ENCODE measurements at regions not wholly inside any gene's neighbourhood (a gene's known extent, or its start where the extent isn't known, plus 50 kb on each side); places are given as distances from the start of the nearest gene placed in this dataset.
"Not testable (repeated sequence)": the region's sequence is repeated elsewhere in the genome, so short reads cannot be mapped to it uniquely, and the experiment has no call there.

- H3K36me3 Mint-ChIP-seq (ENCODE audit: low read depth, unreplicated experiment): no peaks in the 10 kb centered on the region
- Histone ChIP-seq H2AFZ (ENCODE audit: low read depth, low read length) (no peak overlapping the region), H3K36me3 (ENCODE audit: insufficient read depth, low read length) (no peaks in the 10 kb centered on the region), H3K4me1 (ENCODE audit: insufficient read depth, low read length) (peaks cover 8% of the 10 kb centered on the region), H3K79me2 (ENCODE audit: insufficient read depth, low read length) (no peaks in the 10 kb centered on the region), H3K27ac (ENCODE audit: low read depth, low read length) (no peak overlapping the region), H3K9ac (ENCODE audit: low read length) (no peak overlapping the region), H4K20me1 (ENCODE audit: insufficient read depth, low read length) (no peaks in the 10 kb centered on the region), H3K9me3 (ENCODE audit: insufficient read depth, low read depth, low read length) (no peaks in the 10 kb centered on the region), H3K27me3 (ENCODE audit: insufficient read depth, low read length) (no peaks in the 10 kb centered on the region), H3K4me2 (ENCODE audit: low read length) (no peak overlapping the region), H3K4me3 (ENCODE audit: insufficient read depth, low read depth, low read length) (no peak overlapping the region)
- no peak overlapping the region for H3K4me3 Mint-ChIP-seq (ENCODE audit: unreplicated experiment)
- peaks cover 9% of the 10 kb centered on the region for H3K4me1 Mint-ChIP-seq (ENCODE audit: low read depth, unreplicated experiment)
- TF ChIP-seq EZH2 (IDR thresholded peaks at IDR 0.05; ENCODE audit: insufficient read depth, low read length) (no peak), CTCF (IDR thresholded peaks at IDR 0.05; ENCODE audit: insufficient read depth, low read depth, low read length) (no peak)
- peak; percentile 77 for DNase-seq (ENCODE audit: low read depth)
- no peak overlapping the region for H3K27ac Mint-ChIP-seq (ENCODE audit: unreplicated experiment)
- peaks cover 2% of the 10 kb centered on the region for H3K27me3 Mint-ChIP-seq (ENCODE audit: low read depth, unreplicated experiment)
- H3K9me3 Mint-ChIP-seq (ENCODE audit: unreplicated experiment): peaks cover 2% of the 10 kb centered on the region
- FAIRE-seq: no peak
Measured at GRCh38 chr10:8283986-8284385, 229.5 kb downstream of the GATA3 start.

GRCh38 chr10:8285970-8286369, 231.5 kb downstream of the GATA3 start:
- H3K27ac Mint-ChIP-seq (ENCODE audit: unreplicated experiment); H3K9me3 Mint-ChIP-seq (ENCODE audit: unreplicated experiment): not testable (repeated sequence)

GRCh38 chr10:8288600-8288999, 234.1 kb downstream of the GATA3 start:
- no peak for DNase-seq (ENCODE audit: low read depth)
- no peaks in the 10 kb centered on the region for H3K36me3 ChIP-seq (ENCODE audit: insufficient read depth, low read length)
- H3K27ac Mint-ChIP-seq (ENCODE audit: unreplicated experiment): no peak overlapping the region
- no peaks in the 10 kb centered on the region for H3K36me3 Mint-ChIP-seq (ENCODE audit: low read depth, unreplicated experiment)
- H3K9me3 Mint-ChIP-seq (ENCODE audit: unreplicated experiment): peaks cover under 1% of the 10 kb centered on the region
- H4K20me1 ChIP-seq (ENCODE audit: insufficient read depth, low read length): no peaks in the 10 kb centered on the region
- H3K4me1 ChIP-seq (ENCODE audit: insufficient read depth, low read length): no peaks in the 10 kb centered on the region
- H3K9ac ChIP-seq (ENCODE audit: low read length): no peak overlapping the region
- H3K4me2 ChIP-seq (ENCODE audit: low read length): no peak overlapping the region
- H3K4me1 Mint-ChIP-seq (ENCODE audit: low read depth, unreplicated experiment): no peaks in the 10 kb centered on the region
- no peaks in the 10 kb centered on the region for H3K27me3 ChIP-seq (ENCODE audit: insufficient read depth, low read length)
- H3K4me3 ChIP-seq (ENCODE audit: insufficient read depth, low read depth, low read length): no peak overlapping the region
- no peak for TF ChIP-seq CTCF (IDR thresholded peaks at IDR 0.05; ENCODE audit: insufficient read depth, low read depth, low read length)
- TF ChIP-seq EZH2 (IDR thresholded peaks at IDR 0.05; ENCODE audit: insufficient read depth, low read length): no peak
- H3K4me3 Mint-ChIP-seq (ENCODE audit: unreplicated experiment): no peak overlapping the region
- H3K27ac ChIP-seq (ENCODE audit: low read depth, low read length): no peak overlapping the region
- H3K9me3 ChIP-seq (ENCODE audit: insufficient read depth, low read depth, low read length): no peaks in the 10 kb centered on the region
- H3K79me2 ChIP-seq (ENCODE audit: insufficient read depth, low read length): no peaks in the 10 kb centered on the region
- H3K27me3 Mint-ChIP-seq (ENCODE audit: low read depth, unreplicated experiment): peaks cover 5% of the 10 kb centered on the region
- H2AFZ ChIP-seq (ENCODE audit: low read depth, low read length): no peak overlapping the region
- FAIRE-seq: no peak

More at GRCh38 chr10:8285970-8286369, 231.5 kb downstream of the GATA3 start:
- H3K27ac ChIP-seq (ENCODE audit: low read depth, low read length); H4K20me1 ChIP-seq (ENCODE audit: insufficient read depth, low read length); H3K9me3 ChIP-seq (ENCODE audit: insufficient read depth, low read depth, low read length); H3K36me3 Mint-ChIP-seq (ENCODE audit: low read depth, unreplicated experiment); H3K27me3 Mint-ChIP-seq (ENCODE audit: low read depth, unreplicated experiment); H3K4me1 ChIP-seq (ENCODE audit: insufficient read depth, low read length); H3K36me3 ChIP-seq (ENCODE audit: insufficient read depth, low read length); H3K9ac ChIP-seq (ENCODE audit: low read length); H3K4me1 Mint-ChIP-seq (ENCODE audit: low read depth, unreplicated experiment); DNase-seq (ENCODE audit: low read depth); H3K27me3 ChIP-seq (ENCODE audit: insufficient read depth, low read length); H2AFZ ChIP-seq (ENCODE audit: low read depth, low read length); H3K4me2 ChIP-seq (ENCODE audit: low read length); H3K79me2 ChIP-seq (ENCODE audit: insufficient read depth, low read length); H3K4me3 Mint-ChIP-seq (ENCODE audit: unreplicated experiment); H3K4me3 ChIP-seq (ENCODE audit: insufficient read depth, low read depth, low read length); FAIRE-seq: not testable (repeated sequence)
